ENCODE measurements at regions not wholly inside any gene's neighbourhood (a gene's known extent, or its start where the extent isn't known, plus 50 kb on each side); places are given as distances from the start of the nearest gene placed in this dataset.

DNA sequence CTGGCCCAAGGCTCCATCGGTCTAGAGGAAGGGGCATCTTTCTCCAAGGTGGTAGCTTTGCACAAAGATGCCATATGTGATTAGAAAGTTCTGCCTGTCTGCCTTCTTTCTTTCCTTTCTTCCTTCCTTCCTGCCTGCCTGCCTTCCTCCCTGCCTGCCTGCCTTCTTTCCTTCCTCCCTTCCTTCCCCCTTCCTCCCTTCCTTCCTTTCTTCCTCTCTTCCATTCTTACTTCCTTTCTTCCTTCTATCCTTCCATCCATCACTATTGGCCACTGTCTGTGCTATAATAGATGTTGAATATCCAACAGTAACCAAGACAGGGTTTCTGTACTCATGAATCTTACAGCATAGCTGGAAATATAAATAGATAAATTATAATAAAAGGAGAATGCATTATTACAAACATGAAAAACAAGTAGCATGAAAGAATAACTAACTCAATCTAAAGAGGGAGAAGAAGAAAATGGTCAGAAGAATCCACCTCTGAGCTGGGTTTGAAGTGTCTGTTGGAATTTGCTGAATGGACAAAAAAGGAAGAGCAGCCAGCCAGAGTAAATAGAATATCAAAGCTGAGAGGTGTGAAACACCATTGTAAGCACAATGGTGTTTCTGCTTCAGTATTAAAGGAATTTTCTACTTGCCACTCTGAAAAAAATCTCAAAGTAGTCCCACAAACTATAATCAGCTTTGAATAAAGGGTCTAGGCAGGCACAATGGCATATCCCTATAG lies 250.6 kb upstream of the NR5A2 start:
- DNase-seq = no peak

DNA sequence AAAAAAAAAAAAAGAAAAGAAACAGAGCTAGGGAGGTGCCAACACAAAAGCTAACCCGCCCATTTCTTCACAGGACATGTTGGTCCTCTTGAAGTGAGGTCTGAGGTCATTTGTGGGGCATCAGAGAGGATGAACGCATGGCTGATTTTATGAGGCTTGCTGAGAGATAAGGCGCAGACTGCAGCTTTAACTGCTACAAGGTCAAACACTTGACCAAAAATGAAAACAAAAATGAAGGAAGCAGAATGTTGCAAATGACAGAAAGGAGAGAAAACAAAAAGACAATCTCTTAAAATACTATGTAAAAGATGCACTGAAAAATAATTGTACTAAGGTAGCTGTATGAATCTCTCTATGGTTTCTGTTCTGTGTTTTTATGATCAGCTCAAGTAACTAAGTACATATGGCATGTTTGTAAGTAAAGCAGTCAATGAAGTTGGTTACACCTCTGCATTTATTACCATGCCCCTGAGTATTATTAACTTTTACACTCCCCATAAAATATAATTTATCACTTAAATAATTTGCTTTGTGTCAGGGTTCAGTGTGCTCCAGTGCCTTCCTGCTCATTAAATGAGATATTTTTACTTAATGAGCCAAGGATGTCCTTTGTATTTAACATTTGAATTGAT lies 249.1 kb upstream of the NR5A2 start:
- no peak for DNase-seq

DNA sequence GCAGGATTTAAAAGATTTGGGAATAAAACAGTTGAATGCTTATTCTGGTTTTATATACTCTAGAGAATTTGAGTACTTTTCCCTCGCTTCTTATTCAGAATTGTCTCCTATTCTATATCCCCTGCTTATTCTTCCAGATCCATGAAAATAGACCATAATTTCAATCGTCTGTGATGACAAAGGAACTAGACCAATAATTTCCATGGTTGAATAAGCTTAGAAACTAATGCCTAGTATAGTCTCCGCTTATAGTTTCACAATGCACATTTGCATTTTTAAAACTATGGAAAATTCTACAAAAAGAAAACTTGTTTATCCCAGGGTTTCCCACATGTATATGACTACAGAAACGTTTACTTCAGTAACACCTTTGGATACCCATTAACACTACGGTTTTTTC lies 247.4 kb upstream of the NR5A2 start:
- DNase-seq = no peak

DNA sequence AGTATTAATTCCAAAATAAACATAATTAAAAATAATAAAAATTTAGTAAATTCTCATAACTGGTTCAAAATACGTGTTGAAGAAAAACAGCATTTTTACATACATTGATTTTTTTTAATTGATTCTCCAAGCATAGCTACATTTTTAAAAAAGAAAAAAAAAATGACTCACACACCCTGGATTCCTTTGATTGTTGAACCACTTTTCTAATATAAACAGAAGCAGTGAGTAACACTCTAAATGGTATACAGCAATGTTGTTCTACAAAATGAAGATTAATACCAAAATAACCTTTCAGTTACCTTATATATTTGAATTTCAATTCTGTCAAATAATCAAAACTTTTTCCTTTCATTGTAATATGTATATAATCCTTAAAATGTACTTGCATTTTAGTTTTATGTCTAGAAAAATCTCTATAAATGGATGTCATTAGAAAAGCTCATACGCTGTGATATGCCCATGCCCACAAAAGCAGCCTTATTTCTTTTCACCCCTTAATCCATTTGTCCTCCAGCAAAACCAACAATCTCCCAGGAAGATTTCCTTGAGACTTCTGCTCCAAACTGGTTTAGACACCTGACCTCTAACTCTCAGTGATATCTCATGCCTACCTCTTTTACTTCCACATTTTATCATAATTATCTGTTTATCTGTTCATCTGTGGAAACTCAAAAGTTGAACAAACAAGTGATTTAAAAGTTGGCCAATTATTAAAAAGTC lies 246.4 kb upstream of the NR5A2 start:
- DNase-seq = no peak

DNA sequence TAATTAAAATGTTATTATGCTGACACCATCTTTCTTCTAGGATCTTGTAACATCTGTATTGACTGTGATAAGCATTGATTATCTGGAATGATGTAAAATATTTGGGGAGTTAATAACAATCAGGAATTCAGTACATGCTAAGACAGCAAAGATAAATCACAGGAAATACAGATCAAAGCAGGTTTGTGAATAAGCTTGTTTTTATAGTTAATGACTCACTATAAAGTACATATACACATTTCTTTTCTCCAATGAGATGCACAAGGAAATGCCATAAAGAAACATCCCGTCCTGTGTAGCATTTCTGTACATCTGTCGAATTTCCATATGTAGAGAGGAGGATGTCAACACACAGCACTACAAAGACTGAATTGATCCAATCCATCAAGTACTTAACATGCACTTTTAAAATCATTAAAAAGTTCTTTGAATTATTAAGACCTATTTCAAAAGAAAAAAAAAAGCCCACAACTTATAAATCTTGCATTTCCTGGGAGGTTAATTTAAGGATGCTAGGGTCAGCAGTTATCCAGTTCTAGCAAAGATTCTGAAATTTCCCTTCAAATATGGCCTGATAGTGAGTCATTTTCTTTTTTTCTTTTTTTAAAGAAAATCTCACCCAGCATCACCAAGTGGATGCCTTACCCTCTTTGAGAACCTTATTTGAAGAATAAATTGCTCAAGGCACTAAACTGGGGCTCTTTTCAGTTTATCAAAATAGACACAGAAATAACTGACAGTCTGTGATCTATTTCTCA lies 243.2 kb upstream of the NR5A2 start:
- DNase-seq = no peak

DNA sequence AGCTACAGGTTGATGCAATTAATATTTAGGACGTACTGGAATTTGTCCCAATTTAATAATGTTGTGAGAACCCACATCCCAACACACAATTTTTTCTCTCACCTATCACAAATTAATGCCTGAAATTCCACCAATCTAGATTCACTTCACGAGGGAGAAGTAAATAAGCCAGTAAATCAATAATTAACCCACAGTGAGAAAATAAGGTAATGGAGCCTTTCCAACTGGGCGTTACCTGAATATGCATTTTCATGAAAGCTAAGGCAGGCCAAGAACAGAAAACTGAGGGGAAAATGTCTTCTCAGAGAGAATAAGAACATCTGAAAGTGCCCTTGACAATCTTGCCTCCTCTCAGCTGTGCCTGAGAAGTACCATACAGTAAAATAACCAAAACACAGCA lies 240.8 kb upstream of the NR5A2 start:
- no peak for DNase-seq

DNA sequence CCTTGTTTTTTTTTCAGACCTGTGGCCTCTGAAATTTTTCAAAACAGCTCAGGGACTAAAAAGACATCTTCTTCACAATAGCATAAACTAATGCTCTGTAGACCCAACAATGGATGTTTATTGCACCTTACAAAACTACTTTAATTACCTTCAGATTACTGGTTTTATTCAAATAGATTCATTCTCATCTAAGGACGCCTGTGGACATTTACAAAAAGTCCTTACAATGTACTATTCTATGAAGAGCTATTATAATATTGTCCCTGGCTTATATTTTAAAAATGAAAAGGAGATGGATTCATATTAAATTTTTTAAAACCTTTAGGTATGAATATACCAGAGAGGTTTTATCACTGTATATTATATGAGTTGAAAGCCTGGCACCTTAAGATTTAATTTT lies 238.4 kb upstream of the NR5A2 start:
- no peak for DNase-seq

DNA sequence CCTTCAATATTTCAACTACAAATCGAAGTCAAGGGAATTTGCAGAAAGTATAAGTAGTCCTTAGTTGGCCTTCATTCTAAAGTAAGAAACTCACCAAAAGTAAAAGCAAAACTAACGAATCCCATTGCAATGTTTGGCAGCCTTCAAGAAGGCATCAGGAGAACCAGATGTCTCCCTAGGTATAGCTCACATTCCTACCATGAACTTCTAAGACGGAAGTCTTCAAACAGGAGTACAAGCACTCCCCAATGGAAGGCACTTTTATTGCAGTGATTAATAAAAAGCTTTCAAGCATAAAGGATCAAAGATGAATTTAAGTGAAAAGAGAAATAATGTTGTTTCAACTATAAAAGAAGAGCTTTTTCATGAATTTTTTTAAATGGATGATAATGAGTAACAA lies 236.0 kb upstream of the NR5A2 start:
- no peak for DNase-seq

DNA sequence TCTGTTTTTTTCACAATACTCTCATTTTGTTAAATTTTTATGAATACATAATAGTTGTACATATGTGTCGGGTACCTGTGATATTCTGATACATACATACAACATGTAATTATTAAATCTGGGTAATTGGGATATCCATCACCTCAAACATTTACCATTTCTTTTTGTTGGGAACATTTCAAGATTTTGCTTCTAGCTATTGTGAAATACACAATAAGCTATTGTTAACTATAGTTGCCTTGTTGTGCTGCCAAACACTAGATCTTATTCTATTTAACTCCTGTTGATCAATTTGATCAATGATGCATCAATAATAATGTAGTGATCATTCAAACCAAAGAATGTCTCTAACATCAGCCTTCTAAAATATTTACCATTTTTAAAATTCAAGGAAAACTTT lies 234.6 kb upstream of the NR5A2 start:
- DNase-seq = no peak

DNA sequence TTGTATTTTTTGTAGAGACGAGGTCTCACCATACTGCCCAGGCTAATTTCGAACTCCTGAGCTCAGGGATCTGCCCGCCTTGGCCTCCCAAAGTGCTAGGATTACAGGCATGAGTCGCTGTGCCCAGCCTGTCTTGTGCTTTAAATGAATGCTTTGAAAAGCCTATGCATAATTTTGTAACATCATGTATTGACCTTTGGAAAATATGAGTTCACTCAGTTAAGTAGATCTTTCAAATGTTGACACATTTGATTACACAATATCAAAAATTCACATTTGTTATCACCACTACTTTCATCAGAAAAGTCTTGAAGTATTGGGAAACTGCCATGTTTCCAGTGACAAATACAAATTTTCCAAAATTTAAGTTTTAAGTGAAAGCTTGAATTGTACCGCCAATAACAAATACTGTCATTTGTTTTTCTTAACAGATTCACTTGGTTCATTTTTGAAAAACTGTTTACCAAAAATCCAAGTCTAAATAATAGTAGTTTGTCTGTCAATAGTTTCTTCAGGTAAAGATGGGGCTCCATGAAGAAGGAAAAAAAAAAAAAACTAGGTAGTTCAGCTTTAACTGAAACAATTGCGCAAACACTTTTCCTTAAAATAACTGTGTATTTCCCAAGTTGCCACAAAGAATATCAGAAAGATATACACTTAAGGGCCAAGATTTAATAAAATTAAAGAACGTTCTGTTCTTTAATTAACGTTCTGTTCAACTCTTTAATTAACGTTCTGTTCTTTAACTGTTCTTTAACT lies 233.2 kb upstream of the NR5A2 start:
- no peak for DNase-seq

DNA sequence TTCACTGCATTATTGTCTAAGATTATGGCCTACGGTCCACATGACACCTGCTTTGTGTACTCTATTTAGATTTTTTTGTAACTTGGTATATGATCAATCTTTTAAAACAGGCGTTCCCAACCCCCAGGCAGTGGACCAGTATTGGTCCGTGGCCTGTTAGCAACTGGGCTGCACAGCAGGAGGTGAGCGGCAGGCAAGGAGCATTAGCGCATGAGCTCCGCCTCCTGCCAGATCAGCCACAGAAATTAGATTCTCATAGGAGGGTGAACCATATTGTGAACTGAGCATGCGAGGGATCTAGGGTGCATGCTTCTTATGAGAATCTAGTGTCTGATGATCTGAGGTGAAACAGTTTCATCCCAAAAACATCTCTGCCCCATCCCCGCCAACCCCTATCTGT lies 228.4 kb upstream of the NR5A2 start:
- DNase-seq = no peak

DNA sequence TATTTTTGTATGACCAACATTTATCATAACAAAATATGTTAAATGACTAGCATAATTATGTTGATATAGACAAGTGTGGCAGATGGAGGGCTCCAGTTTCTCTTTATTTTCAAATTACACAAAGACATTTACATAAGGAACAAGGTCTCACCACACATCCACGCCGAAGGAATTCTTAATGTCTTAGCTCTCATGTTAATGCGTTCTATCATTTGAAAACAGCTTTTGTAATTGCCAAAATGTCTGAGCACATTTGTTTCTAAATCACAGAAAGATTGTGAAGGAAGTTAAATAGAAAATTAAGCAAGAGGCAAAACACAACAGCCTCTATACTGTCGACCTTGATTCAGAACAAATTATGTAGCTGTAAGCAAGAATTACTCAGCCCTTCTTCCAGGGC lies 223.0 kb upstream of the NR5A2 start:
- DNase-seq = no peak

DNA sequence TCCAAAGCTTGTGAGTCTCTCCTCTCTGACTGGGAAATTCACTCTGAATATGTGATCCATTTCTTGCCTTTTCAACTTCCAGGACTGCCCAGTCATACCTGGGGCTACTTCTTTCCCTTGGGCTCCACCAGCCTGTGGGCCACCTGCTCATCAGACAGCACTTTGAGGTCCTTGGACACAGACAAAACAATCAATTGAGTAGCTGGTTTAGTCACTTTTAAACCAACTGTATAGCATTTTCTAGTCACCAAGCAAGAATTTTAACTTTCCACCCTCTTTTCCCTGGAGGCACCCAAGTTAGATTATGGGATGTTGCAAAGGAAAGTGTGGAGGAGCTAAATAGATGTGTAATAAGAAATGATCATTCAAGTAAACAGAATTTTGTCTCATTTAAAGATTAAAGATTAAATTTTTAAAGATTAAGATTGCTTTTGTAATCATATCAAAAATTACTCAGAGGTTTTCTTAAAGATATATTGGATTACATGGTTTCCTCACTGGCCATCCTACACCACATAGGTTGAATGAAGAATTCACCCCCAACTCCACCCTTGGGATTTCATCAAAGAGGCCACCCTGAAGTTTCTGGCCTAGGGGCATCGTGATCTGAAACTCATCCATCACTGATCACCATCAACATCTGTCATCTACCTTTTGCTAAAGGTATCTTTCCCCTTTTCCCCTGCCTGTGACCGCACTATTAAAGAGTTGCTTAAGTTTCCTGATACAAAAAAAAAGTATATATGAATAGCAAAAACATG lies 219.2 kb upstream of the NR5A2 start:
- no peak for DNase-seq

DNA sequence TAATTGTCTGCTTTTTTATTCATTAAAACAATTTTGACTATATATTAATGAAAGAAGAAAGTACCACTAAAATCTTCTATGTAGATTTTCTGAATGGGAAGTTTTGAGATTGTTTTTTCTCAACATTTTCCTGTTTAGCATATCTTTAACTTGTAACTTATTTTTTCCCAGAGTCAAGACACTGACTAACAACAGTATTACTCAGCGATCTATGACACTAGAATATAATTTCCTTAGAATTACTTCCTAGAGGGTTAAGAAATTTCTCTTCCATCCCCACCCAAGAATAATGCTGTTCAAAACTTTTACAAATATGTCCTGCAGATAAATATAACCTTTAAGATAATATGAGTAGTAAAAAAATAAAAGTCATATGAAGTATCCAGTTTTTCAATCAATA lies 218.2 kb upstream of the NR5A2 start:
- DNase-seq = no peak

DNA sequence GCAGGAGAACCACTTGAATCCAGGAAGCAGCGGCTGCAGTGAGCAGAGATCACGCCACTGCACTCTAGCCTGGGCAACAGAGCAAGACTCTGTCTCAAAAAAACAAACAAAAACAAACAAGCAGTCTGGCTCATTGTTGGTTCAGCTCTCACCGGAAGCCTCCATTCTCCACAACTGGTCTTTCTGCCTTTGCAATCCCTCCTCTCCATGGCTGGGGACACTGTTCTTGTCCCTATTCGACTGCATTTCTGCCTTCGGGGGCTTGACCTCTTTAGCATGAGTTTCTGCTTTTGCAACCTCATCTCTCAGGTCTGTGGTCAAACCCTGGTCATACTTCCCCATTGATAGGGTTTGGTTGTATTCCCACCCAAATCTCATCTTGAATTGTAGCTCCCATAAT lies 216.3 kb upstream of the NR5A2 start:
- DNase-seq = no peak

DNA sequence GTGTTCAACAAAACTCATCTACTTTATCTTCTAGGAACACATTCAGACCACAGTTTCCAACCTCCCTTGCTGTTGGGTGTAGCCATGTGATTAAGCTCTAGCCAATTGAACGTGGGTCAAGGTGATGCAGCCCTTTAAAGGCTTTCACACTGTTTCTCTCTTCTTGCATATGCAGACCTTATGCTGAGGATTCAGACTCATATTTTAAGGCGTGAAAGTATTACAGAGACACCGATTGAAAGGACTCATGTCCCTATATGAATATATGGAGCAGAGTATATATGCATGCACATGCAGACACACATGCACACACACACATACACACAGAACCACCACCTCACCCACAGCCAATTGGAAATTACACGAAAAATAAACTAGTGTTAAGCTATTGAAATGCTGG lies 214.3 kb upstream of the NR5A2 start:
- DNase-seq = no peak

DNA sequence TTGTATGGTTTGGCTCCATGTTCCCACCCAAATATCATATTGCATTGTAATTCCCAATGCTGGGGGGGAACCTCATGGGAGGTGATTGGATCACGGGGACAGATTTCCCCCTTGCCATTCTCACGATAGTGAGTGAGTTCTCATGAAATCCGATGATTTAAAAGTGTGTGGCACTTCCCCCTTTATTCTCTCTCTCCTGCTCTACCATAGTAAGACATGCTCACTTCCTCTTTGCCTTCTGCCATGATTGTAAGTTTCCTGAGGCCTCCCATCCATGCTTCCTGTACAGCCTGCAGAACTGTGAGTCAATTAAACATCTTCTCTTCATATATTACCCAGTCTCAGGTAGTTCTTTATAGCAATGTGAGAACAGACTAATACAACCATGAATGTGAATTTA lies 211.6 kb upstream of the NR5A2 start:
- DNase-seq = no peak

DNA sequence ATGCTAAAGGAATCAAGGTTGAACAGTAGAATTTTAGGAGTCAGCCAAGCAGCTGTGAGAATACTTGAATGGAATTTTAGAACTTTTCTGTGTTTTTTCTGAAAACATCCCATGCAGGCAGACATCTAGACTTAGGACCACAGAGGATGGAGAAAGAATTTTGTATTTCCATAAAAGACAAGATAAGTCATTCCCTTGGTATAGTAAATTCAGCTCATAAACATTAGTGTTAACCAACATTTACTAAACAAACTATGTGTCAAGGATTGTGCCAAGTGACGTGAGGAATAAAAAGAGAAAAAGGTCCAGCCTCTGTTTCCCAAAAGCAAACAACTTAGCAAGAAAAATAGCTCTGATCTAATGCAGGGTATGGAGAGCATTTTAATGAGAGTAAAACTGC lies 210.2 kb upstream of the NR5A2 start:
- DNase-seq = no peak

DNA sequence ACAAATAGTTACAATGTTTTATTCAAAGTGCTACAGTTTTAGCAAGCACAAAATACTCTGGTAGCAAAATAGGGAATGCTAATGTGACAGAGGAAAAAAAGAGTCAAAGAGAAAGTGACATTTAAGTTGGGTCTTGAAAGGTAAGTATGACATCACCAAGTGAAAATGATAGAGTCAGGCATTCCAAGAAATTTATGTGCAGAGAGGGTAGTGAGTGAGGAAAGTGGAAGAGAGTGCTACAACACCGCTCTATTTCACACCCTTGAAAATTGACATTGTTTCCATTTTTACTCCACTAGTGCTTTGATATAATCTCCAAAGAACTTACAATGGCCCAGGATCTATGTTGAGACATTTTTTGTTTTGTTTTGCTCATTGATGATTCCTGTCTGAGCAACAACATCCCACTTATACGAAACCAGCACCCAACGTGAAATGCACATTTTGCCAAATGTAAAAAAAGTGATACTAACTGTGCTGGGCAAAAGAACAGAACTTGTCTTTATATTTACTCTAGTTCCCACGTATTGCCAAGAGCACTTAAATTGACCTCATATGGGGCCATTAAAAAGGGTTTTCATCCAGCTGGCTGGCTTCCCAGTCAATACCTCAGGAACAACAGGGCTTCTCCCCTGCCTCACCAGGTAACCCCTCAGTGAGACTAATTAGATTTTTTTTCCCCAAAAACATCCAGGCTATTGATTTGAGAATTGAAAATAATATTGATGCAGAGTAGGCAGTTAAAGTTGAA lies 206.3 kb upstream of the NR5A2 start:
- DNase-seq = no peak

DNA sequence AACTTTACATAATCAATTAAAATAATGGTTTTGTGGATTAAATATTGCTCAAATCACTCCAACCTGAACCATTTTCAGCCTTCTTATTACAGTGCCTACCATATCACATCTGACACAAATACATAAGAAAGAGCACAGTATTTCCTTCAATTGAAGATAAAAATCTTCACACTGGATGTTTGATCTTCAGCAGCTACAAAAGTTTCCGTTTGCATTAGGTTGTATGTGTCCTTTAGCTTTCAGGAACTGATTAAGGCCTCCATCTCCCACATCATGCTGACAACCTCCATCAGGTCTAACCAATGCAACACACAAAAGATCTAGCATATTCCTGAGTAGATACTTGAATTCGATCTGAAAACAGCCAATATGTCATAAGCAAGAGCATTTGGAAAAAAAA lies 195.1 kb upstream of the NR5A2 start:
- no peak for DNase-seq

DNA sequence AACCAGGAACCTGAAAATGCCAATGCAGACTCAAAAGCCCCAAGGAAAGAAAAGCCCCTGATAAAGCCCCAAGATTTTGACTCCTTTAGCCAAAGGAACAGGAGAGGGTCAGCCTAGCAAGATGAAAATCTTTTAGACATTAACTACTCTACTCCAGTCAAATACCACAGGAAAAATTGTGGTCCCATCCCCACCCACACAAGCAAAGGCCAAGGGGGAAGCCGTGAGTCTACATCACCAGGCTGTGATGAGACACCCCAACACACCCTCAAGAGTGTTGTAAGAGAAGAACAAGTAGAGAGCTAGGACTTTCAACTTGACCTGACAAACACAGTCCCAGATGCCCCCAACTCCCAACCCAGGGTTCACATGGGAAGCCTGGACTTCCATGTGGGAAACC lies 192.8 kb upstream of the NR5A2 start:
- DNase-seq = no peak

Data from activated naive CD4-positive, alpha-beta T cell treated with anti-CD3 and anti-CD28 coated beads, Interleukin-2, amount 50 U/mL, for 16 hours (primary cell).